Upper lobe of left lung (tissue), 4 donors: ENCODE measurements at regions not wholly inside any gene's neighbourhood (a gene's known extent, or its start where the extent isn't known, plus 50 kb on each side); places are given as distances from the start of the nearest gene placed in this dataset.

Source experiments
- CTCF ChIP-seq, 6 experiments: fragments of 450-650 bp in 4 of 6; fragments of 200-600 bp in 2 of 6; sonication (generic) in 2 of 6; IDR thresholded peaks; one replicate each; pipeline ENCODE4 v1.5.1; 2016 to 2019; ENCODE audit warnings: antibody characterized with exemption in 6 of 6
- EP300 ChIP-seq, 4 donors: sonication (generic); formaldehyde crosslinking; IDR thresholded peaks; one replicate each; pipeline ENCODE4 v1.5.1; 2017; ENCODE audit warnings: antibody characterized with exemption in 4 of 4, control low read depth in 2 of 4
- POLR2A ChIP-seq, 4 donors: fragments of 450-650 bp; IDR thresholded peaks; one replicate each; pipeline ENCODE4 v1.5.1; 2016 to 2017; ENCODE audit warnings: antibody characterized with exemption in 4 of 4, mild to moderate bottlenecking in 2 of 4

- TF ChIP-seq CTCF (IDR thresholded peaks at IDR 0.05) = no peak
- TF ChIP-seq POLR2A (IDR thresholded peaks at IDR 0.05) = no peak
- no peak for TF ChIP-seq EP300 (IDR thresholded peaks at IDR 0.05)
These were observed 695.6 kb downstream of the USP25 start for GRCh38 chr21:16425376-16425775.
